Adrenal gland (tissue), 9 donors: ENCODE measurements at regions not wholly inside any gene's neighbourhood (a gene's known extent, or its start where the extent isn't known, plus 50 kb on each side); places are given as distances from the start of the nearest gene placed in this dataset.

ENCODE experiments used
- DNase-seq, 7 donors: peaks; one replicate each; pipeline ENCODE4 v3.0.0-alpha.2; 2019 to 2020
- H3K27ac ChIP-seq, 5 donors: fragments of 200-600 bp; sonication (generic) in 4 of 5; 1 replicate in 3 of 5; 2 replicates in 2 of 5; pipeline versions ENCODE4 v1.5.1 to v1.8.0; 2016 to 2020; ENCODE audit warnings: mild to moderate bottlenecking in 1 of 5
- H3K27me3 ChIP-seq: fragments of 200-600 bp; 2 replicates; pipeline ENCODE4 v1.8.0; 2021
- H3K36me3 ChIP-seq, 2 donors: fragments of 200-600 bp; replicated peaks in 1 of 2; 1 replicate in 1 of 2; 2 replicates in 1 of 2; pipeline versions ENCODE4 v1.5.1 to v1.8.0; 2018 to 2022
- H3K4me1 ChIP-seq, 2 donors: fragments of 200-600 bp; replicated peaks in 1 of 2; 1 replicate in 1 of 2; 2 replicates in 1 of 2; pipeline versions ENCODE4 v1.5.1 to v1.8.0; 2018 to 2021
- H3K4me3 ChIP-seq, 4 donors: fragments of 200-600 bp; sonication (generic) in 3 of 4; one replicate each; pipeline ENCODE4 v1.5.1; 2016 to 2018
- H3K9me3 ChIP-seq, 3 donors: fragments of 200-600 bp; sonication (generic) in 1 of 3; replicated peaks in 1 of 3; 1 replicate in 2 of 3; 2 replicates in 1 of 3; pipeline versions ENCODE4 v1.5.1 to v1.8.0; 2016 to 2021
- POLR2A ChIP-seq, 2 donors: fragments of 450-650 bp; IDR thresholded peaks; one replicate each; pipeline ENCODE4 v1.6.1; 2017; ENCODE audit warnings: antibody characterized with exemption in 2 of 2, mild to moderate bottlenecking in 2 of 2, moderate library complexity in 1 of 2
- WGBS, 4 donors: extraction: QIAGEN DNeasy Blood & Tissue Kit in 2 of 4; methylation state at CpG; one replicate each; pipeline versions ENCODE4 v1.1.5 to v1.1.7; 2013 to 2017; 5-methylcytosine and 5-hydroxymethylcytosine counted together
- intact Hi-C, 2 donors: fragments of 100-400 bp; cut with DNase I; formaldehyde crosslinking; loops; one replicate each; pipeline versions ENCODE4 v1.14.1 to v1.15.0; 2022 to 2023
- TF ChIP-seq, protein P1 (sequence below), 6 experiments: fragments of 450-650 bp in 4 of 6; fragments of 200-600 bp in 2 of 6; sonication (generic) in 1 of 6; IDR thresholded peaks; 1 replicate in 5 of 6; 2 replicates in 1 of 6; pipeline versions ENCODE4 v1.5.1 to v1.8.0; 2016 to 2021; ENCODE audit warnings: antibody characterized with exemption in 6 of 6, mild to moderate bottlenecking in 2 of 6, moderate library complexity in 1 of 6
- donor health status: healthy with polysubstance abuse.
- donor health status: Bipolar disorder and iron deficiency.
- donor health status: DM: yes; HTN: yes; CAD: no.
- donor health status: DM: no; HTN: no; CAD: no.
- donor health status: DM: no; HTN: no; CAD: no.

GRCh38 chr17:54793271-54793670, 107.4 kb upstream of the TOM1L1 start:
- Histone ChIP-seq H3K4me1 (no peaks in the 10 kb centered on the region), H3K27ac (no peak overlapping the region), H3K36me3 (no peaks in the 10 kb centered on the region), H3K9me3 (no peaks in the 10 kb centered on the region), H3K4me3 (no peak overlapping the region), H3K27me3 (no peaks in the 10 kb centered on the region)
- no peak for TF ChIP-seq POLR2A (IDR thresholded peaks at IDR 0.05)
- TF ChIP-seq, protein P1, sequence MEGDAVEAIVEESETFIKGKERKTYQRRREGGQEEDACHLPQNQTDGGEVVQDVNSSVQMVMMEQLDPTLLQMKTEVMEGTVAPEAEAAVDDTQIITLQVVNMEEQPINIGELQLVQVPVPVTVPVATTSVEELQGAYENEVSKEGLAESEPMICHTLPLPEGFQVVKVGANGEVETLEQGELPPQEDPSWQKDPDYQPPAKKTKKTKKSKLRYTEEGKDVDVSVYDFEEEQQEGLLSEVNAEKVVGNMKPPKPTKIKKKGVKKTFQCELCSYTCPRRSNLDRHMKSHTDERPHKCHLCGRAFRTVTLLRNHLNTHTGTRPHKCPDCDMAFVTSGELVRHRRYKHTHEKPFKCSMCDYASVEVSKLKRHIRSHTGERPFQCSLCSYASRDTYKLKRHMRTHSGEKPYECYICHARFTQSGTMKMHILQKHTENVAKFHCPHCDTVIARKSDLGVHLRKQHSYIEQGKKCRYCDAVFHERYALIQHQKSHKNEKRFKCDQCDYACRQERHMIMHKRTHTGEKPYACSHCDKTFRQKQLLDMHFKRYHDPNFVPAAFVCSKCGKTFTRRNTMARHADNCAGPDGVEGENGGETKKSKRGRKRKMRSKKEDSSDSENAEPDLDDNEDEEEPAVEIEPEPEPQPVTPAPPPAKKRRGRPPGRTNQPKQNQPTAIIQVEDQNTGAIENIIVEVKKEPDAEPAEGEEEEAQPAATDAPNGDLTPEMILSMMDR (IDR thresholded peaks at IDR 0.05) = no peak
- WGBS, 4 donors = 59 to 77% (median 75%) methylated on average over 3 of the region's 3 CpGs
- intact Hi-C loops = no loop called here
- DNase-seq = no peak

DNA sequence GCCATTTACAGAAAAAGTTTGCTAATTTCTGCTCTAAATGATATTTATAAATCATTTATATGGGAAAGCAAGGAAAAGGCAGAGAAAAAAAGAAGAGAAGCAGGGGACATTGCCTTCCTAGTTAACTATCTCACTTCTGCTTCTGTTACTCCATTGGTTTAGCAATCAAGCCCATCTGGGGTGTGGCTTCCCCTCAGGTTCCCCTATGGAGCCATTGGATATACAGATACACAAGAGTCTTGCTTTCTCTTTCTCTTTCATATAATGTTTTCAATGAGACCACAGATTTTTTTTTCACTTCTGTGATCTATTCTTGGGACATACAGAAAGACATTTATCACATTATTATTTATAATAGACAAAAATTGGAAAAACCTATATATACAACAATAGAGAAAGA, 105.6 kb upstream of the TOM1L1 start:
- no peak for DNase-seq
- no peak for TF ChIP-seq POLR2A (IDR thresholded peaks at IDR 0.05)
- TF ChIP-seq, protein P1 (IDR thresholded peaks at IDR 0.05) = no peak
- intact Hi-C loops = no loop called here
- Histone ChIP-seq H3K4me1 (no peaks in the 10 kb centered on the region), H3K36me3 (no peaks in the 10 kb centered on the region), H3K4me3 (no peak overlapping the region), H3K9me3 (no peaks in the 10 kb centered on the region), H3K27me3 (no peaks in the 10 kb centered on the region), H3K27ac (no peak overlapping the region)

DNA sequence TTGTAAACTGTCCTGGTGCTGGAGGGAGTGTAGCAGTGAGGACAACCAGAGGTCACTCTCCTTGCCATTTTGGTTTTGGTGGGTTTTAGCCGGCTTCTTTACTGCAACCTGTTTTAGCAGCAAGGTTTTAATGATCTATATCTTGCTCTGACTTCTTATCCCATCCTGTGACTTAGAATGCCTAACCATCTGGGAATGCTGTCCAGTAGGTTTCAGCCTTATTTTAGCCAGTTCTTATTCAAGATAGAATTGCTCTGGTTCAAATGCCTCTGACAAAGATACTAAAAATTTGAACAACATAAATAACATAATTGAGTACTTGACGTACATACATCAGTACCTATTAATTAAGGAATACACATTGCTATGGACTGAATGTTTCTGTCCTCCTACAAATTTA, 93.3 kb upstream of the TOM1L1 start:
- no peak for DNase-seq
- H3K27ac ChIP-seq = no peak overlapping the region
- intact Hi-C loops = no loop called here
- no peaks in the 10 kb centered on the region for H3K36me3 ChIP-seq
- no peaks in the 10 kb centered on the region for H3K9me3 ChIP-seq
- no peak overlapping the region for H3K4me3 ChIP-seq
- H3K27me3 ChIP-seq = no peaks in the 10 kb centered on the region
- TF ChIP-seq POLR2A (IDR thresholded peaks at IDR 0.05) = no peak
- TF ChIP-seq, protein P1 (IDR thresholded peaks at IDR 0.05) = no peak
- WGBS, 4 donors = 55 to 71% (median 68%) methylated on average over 2 of the region's 2 CpGs
- no peaks in the 10 kb centered on the region for H3K4me1 ChIP-seq

- TF ChIP-seq, protein P1 (IDR thresholded peaks at IDR 0.05) = no peak
- TF ChIP-seq POLR2A (IDR thresholded peaks at IDR 0.05) = no peak
- no peaks in the 10 kb centered on the region for H3K27me3 ChIP-seq
- no peaks in the 10 kb centered on the region for H3K9me3 ChIP-seq
- H3K27ac ChIP-seq = no peak overlapping the region
- no peak for DNase-seq
- intact Hi-C loops = no loop called here
- no peak overlapping the region for H3K4me3 ChIP-seq
- H3K36me3 ChIP-seq = no peaks in the 10 kb centered on the region
- no peaks in the 10 kb centered on the region for H3K4me1 ChIP-seq
- 81 to 92% (median 84%) methylated on average over 1 of the region's 1 CpG for WGBS, 4 donors
These were observed 86.8 kb upstream of the TOM1L1 start for GRCh38 chr17:54813896-54814295.
